ENCODE measurements at regions not wholly inside any gene's neighbourhood (a gene's known extent, or its start where the extent isn't known, plus 50 kb on each side); places are given as distances from the start of the nearest gene placed in this dataset.

GRCh38 chr2:147487978-147488289, 356.9 kb upstream of the ACVR2A start:
- TF ChIP-seq CTCF (IDR thresholded peaks at IDR 0.05), result no peak
- no peak for DNase-seq (ENCODE audit: low spot score)
- no peak for ATAC-seq (ENCODE audit: low FRiP score)

- no peak for DNase-seq (ENCODE audit: low spot score)
- no peak for TF ChIP-seq CTCF (IDR thresholded peaks at IDR 0.05)
- no peak for ATAC-seq (ENCODE audit: low FRiP score)
Measured at GRCh38 chr2:147487286-147487977, 357.4 kb upstream of the ACVR2A start.

GRCh38 chr2:147485210-147485851, 359.5 kb upstream of the ACVR2A start:
- DNase-seq (ENCODE audit: low spot score) (no peak), ATAC-seq (ENCODE audit: low FRiP score) (no peak)
- no peak for TF ChIP-seq CTCF (IDR thresholded peaks at IDR 0.05)

- no peak for TF ChIP-seq CTCF (IDR thresholded peaks at IDR 0.05)
- ATAC-seq (ENCODE audit: low FRiP score) (no peak), DNase-seq (ENCODE audit: low spot score) (no peak)
Measured at GRCh38 chr2:147483911-147484310, 360.9 kb upstream of the ACVR2A start.

GRCh38 chr2:147482916-147483669, 361.7 kb upstream of the ACVR2A start:
- DNase-seq (ENCODE audit: low spot score), result no peak
- no peak for ATAC-seq (ENCODE audit: low FRiP score)
- no peak for TF ChIP-seq CTCF (IDR thresholded peaks at IDR 0.05)

GRCh38 chr2:147482111-147482895, 362.5 kb upstream of the ACVR2A start:
- ATAC-seq (ENCODE audit: low FRiP score), result no peak
- no peak for DNase-seq (ENCODE audit: low spot score)
- no peak for TF ChIP-seq CTCF (IDR thresholded peaks at IDR 0.05)

Measured in omental fat pad (tissue), 3 donors.